Body of pancreas (tissue), 4 donors: ENCODE measurements at regions not wholly inside any gene's neighbourhood (a gene's known extent, or its start where the extent isn't known, plus 50 kb on each side); places are given as distances from the start of the nearest gene placed in this dataset.

Experiments
- CTCF ChIP-seq, 7 experiments: fragments of 450-650 bp in 4 of 7; fragments of 200-600 bp in 3 of 7; sonication (generic) in 3 of 7; IDR thresholded peaks; one replicate each; pipeline ENCODE4 v1.5.1; 2016 to 2019; ENCODE audit warnings: antibody characterized with exemption in 7 of 7
- POLR2A ChIP-seq, 3 donors: fragments of 450-650 bp; IDR thresholded peaks; one replicate each; pipeline ENCODE4 v1.6.1; 2016; ENCODE audit warnings: antibody characterized with exemption in 3 of 3, mild to moderate bottlenecking in 2 of 3

- no peak for TF ChIP-seq CTCF (IDR thresholded peaks at IDR 0.05)
- no peak for TF ChIP-seq POLR2A (IDR thresholded peaks at IDR 0.05)
These were observed 136.8 kb downstream of the FAM53A start for GRCh38 chr4:1547131-1547855.
